ENCODE measurements at regions not wholly inside any gene's neighbourhood (a gene's known extent, or its start where the extent isn't known, plus 50 kb on each side); places are given as distances from the start of the nearest gene placed in this dataset.

DNA sequence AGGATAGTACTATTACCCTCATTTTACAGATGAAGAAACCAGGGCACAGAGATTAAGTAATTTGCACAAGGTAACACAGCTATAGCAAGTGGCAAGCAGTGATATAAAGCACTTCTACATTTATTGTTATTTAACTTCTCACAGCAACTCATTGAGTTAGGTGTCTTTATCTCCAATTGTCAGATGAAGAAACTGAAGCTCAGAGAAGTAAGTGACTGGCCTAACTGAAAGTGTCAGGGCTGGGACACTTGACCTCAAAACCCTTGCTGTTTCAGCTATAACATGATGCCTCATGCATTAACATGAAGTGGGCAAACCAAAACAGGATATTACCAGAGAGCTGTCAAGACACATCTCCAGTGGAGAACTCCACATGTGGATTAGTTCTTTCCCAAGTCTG lies 65.8 kb upstream of the LEKR1 start:
- H3K4me3 ChIP-seq (ENCODE audit: low read depth, low read length) = no peak overlapping the region
- TF ChIP-seq, protein P1, sequence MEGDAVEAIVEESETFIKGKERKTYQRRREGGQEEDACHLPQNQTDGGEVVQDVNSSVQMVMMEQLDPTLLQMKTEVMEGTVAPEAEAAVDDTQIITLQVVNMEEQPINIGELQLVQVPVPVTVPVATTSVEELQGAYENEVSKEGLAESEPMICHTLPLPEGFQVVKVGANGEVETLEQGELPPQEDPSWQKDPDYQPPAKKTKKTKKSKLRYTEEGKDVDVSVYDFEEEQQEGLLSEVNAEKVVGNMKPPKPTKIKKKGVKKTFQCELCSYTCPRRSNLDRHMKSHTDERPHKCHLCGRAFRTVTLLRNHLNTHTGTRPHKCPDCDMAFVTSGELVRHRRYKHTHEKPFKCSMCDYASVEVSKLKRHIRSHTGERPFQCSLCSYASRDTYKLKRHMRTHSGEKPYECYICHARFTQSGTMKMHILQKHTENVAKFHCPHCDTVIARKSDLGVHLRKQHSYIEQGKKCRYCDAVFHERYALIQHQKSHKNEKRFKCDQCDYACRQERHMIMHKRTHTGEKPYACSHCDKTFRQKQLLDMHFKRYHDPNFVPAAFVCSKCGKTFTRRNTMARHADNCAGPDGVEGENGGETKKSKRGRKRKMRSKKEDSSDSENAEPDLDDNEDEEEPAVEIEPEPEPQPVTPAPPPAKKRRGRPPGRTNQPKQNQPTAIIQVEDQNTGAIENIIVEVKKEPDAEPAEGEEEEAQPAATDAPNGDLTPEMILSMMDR (conservative IDR thresholded peaks at IDR 0.05; ENCODE audit: low read depth, low read length) = no peak
- DNase-seq (ENCODE audit: low read depth) = no peak

DNA sequence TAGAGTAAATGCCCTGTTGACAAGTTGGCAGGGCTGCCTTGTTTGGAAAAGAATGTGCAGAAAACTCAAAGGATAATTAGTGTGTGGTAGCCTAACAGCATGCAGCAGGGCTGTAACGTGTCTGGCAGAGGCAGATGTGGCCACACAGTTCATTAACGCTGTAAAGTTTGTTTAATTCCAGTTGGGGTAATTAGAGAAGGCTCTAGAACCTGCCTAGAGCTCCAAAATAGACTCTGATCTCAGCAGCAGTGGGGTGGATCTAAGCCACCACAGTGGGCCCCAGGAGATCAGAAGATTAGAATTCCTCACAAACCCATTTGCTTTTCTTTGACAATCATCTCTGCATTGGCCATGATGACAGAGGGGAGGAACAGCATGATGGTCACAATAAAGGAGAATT lies 65.1 kb upstream of the LEKR1 start:
- H3K4me3 ChIP-seq (ENCODE audit: low read depth, low read length) = no peak overlapping the region
- TF ChIP-seq, protein P1 (conservative IDR thresholded peaks at IDR 0.05; ENCODE audit: low read depth, low read length) = no peak
- DNase-seq (ENCODE audit: low read depth) = no peak

DNA sequence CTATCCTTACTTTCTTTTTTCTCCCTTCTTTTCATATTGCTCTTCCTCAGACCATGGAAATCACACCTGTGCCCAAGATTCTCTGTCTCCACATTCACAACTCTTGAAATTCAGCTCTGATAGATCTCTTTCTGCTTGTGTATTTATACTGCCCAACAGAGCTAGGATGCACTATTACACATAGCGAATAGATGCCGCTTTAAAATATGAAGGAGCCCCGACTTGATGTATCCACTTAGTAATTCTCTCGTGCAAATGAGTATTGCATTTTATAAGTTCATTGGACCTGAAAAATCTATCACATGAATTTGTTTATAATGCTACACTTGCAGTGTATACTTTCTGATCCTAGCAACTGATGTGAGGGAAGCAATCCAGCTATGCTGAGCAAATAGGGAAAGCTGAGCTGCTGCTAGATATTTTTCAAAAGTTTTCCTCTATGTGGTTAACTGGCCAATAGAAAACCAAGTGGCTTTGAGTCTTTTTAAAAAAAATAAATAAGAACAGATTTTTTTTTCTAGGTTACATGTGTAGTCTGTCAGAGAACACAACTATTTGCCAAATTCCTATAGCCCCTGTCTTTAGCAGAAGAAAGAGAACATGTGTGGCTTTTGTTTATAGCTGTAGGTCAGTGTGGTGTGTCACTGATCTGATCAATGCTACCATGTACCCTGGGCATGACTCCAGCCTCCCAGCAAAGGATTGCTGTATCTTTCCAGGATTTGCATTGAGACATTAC lies 64.3 kb upstream of the LEKR1 start:
- TF ChIP-seq, protein P1 (conservative IDR thresholded peaks at IDR 0.05; ENCODE audit: low read depth, low read length) = no peak
- no peak overlapping the region for H3K4me3 ChIP-seq (ENCODE audit: low read depth, low read length)

DNA sequence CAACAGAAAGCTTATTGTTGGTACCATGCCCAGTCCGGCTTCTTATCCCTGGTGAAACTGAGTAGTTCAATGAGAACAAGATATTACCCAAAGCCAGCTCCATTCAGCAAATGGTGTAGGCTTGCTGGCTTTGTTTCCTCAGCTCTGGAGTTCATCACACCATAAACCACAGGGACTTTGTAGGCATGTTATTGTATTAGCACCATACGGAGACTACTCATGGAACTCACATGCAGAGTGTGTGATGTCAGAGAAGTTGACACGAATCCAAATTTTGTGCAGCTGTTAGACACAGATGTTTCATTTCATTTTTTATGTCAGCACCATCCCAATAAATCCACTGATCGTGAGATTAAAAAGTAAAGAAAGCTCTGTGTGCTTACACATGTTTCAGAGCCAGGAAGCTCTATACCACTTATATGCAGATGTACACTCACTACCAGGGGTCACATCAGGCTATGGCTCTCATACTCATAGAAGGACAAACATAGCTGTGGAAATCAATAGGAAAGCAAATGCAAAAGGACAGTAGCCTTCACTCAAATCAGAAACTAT lies 63.4 kb upstream of the LEKR1 start:
- H3K4me3 ChIP-seq (ENCODE audit: low read depth, low read length) = no peak overlapping the region
- peak; percentile 96 for DNase-seq (ENCODE audit: low read depth)
- TF ChIP-seq, protein P1 (conservative IDR thresholded peaks at IDR 0.05; ENCODE audit: low read depth, low read length) = no peak

More for the DNA sequence above, 64.3 kb upstream of the LEKR1 start:
- DNase-seq (ENCODE audit: low read depth) = no peak

DNA sequence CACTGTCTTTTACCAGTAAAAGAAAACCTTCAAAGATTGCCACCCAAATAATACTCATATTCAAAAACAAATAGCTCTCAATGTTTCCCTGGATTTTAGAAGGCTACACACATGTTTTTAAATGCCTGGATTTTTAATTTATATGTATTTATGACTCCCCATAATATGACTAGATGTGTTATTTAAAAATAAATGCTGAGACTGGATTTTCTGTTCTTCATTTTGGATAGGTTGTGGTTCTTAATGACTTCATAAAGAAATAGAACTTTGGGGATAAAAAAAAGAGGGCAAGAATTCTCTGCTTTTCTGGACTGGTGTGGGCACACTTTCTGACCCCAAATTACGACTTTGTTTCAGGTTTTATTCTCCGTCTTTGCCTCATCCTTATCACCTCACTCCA lies 62.8 kb upstream of the LEKR1 start:
- H3K4me3 ChIP-seq (ENCODE audit: low read depth, low read length) = no peak overlapping the region
- DNase-seq (ENCODE audit: low read depth) = no peak
- TF ChIP-seq, protein P1 (conservative IDR thresholded peaks at IDR 0.05; ENCODE audit: low read depth, low read length) = no peak

DNA sequence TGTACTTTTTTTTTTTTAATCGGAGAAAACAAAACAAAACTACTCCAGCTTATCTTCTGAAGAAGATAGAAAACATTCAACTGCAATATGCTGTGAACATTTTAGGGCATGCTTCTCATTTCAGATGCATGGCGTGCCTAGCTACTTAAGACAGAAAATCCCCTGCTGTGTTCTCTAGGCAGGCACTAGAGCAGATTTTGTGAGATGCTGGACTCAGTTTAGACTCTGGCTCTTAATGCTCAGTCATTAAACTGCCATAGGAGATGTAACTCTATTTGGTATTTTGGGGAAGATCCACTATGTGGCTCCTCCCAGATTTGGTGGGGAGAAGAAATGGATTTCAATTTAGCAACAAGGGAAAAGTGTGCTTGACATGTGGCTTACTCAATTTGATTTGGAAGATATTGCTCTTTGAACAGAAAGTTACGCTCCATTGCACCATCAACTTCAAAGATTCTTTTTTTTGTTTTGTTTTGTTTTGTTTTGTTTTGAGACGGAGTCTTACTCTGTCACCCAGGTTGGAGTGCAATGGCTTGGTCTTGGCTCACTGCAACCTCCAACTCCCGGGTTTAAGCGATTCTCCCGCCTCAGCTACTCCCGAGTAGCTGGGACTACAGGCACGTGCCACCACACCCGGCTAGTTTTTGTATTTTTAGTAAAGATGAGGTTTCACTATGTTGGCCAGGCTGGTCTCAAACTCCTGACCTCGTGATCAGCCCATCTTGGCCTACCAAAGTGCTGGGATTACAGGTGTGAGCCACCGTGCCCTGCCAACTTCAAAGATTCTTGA lies 62.0 kb upstream of the LEKR1 start:
- H3K4me3 ChIP-seq (ENCODE audit: low read depth, low read length) = no peak overlapping the region
- peak; percentile 44 for DNase-seq (ENCODE audit: low read depth)
- TF ChIP-seq, protein P1 (conservative IDR thresholded peaks at IDR 0.05; ENCODE audit: low read depth, low read length) = no peak

All from choroid plexus epithelial cell (primary cell).